Stimulated activated naive B cell treated with anti-CD40 and anti-IgM and Interleukin-4, amounts not matched to agents 10 μg/mL and 1 μg/mL and 100 μg/mL, for 72 hours (primary cell): ENCODE measurements at regions not wholly inside any gene's neighbourhood (a gene's known extent, or its start where the extent isn't known, plus 50 kb on each side); places are given as distances from the start of the nearest gene placed in this dataset.

Experiments
- ATAC-seq, 2 donors: fragments of 150-1000 bp; cut with Tn5 transposase; replicated peaks; 2 replicates each; pipeline ENCODE4 v1.10.0; 2021; ENCODE audit warnings: moderate library complexity in 1 of 2
- DNase-seq: peaks from one replicate; pipeline ENCODE4 v3.0.0; 2021
- H3K27ac Mint-ChIP-seq: one replicate; pipeline ENCODE4 v1.8.0; 2022; ENCODE audit warnings: mild to moderate bottlenecking, mixed read lengths
- H3K27me3 Mint-ChIP-seq, 2 donors: one replicate each; pipeline ENCODE4 v1.8.0; 2022; ENCODE audit warnings: mixed read lengths in 2 of 2
- H3K36me3 Mint-ChIP-seq, 2 donors: one replicate each; pipeline ENCODE4 v1.8.0; 2022; ENCODE audit warnings: mixed read lengths in 2 of 2, mild to moderate bottlenecking in 1 of 2
- H3K4me1 Mint-ChIP-seq, 2 donors: one replicate each; pipeline ENCODE4 v1.8.0; 2022; ENCODE audit warnings: mixed read lengths in 2 of 2, mild to moderate bottlenecking in 1 of 2
- H3K4me3 Mint-ChIP-seq, 2 donors: one replicate each; pipeline ENCODE4 v1.8.0; 2022; ENCODE audit warnings: mild to moderate bottlenecking in 2 of 2, mixed read lengths in 2 of 2, moderate library complexity in 1 of 2
- H3K9me3 Mint-ChIP-seq, 2 donors: one replicate each; pipeline ENCODE4 v1.8.0; 2022; ENCODE audit warnings: mixed read lengths in 2 of 2, mild to moderate bottlenecking in 1 of 2

DNA sequence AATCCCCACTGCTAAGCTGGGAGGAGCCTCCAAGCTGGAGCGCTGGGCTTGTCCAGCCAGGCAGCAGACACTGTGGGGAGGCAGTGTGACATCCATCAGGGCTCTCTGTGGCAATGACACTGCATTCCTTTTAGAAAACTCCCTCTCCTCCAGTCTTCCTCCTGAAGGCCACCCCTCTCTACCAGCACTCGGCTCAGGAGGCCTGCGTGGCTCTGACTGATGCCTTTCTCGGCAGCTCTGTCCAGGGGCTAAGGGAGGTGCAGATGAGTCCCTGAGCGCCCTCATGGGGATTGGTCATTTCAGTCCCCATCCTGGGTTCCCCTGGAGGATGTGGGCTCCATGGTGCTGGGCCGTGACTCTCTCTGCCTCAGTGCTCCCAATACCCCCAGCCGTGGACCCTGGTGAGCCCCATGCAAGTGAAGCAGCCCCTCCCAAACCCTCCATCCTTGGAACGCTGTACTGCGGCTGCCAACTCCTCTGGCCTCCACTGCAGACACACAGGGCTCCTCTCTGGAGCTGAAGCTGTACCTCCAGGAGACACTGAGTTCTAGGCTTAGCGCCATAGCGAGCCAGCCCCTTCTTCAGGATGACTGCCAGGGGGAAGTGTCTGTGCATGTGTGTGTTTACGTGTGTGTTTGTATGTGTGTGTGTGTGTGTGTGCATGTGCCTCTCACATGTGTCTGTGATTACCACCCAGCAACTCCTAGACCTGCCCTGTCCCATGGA lies 209.6 kb downstream of the ERMARD start:
- H3K9me3 Mint-ChIP-seq = no peaks in the 10 kb centered on the region
- peak overlapping the region; percentile 20 for H3K27ac Mint-ChIP-seq
- H3K27me3 Mint-ChIP-seq = peaks cover 22 to 42% of the 10 kb centered on the region in 2 donors
- no peaks in the 10 kb centered on the region for H3K36me3 Mint-ChIP-seq
- no peak for ATAC-seq
- DNase-seq = no peak
- H3K4me1 Mint-ChIP-seq = peaks cover 15 to 25% of the 10 kb centered on the region in 2 donors
- peak overlapping the region; percentile 39 to 62 for H3K4me3 Mint-ChIP-seq

DNA sequence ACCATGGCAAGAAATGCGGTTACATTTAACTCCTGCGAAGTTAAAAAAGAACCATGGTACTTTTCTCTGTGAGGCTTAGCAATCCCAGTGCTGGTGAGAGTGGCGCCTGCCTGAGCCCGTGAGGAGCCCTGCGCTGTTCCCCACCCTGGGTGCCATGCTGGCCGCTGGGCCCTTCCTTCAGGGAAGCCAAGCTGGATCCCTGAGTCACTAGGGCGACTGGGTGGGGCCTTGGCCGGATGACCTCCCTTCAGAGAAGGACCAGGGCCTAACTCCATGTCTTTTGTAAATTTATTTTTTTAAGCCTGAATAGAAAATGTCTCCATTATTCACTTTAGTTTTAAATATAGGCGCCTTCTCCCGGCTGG lies 209.1 kb downstream of the ERMARD start:
- Mint-ChIP-seq H3K4me3 (no peak overlapping the region), H3K4me1 (peaks cover 14 to 25% of the 10 kb centered on the region in 2 donors), H3K27me3 (peaks cover 22 to 42% of the 10 kb centered on the region in 2 donors), H3K27ac (no peak overlapping the region), H3K9me3 (no peaks in the 10 kb centered on the region), H3K36me3 (no peaks in the 10 kb centered on the region)
- no peak for DNase-seq
- no peak for ATAC-seq

GRCh38 chr6:169960003-169960344 lies 208.6 kb downstream of the ERMARD start:
- Mint-ChIP-seq H3K27ac (no peak overlapping the region), H3K9me3 (no peaks in the 10 kb centered on the region), H3K36me3 (no peaks in the 10 kb centered on the region), H3K27me3 (peaks cover 22 to 38% of the 10 kb centered on the region in 2 donors), H3K4me1 (peaks cover 14 to 25% of the 10 kb centered on the region in 2 donors), H3K4me3 (no peak overlapping the region)
- DNase-seq = no peak
- ATAC-seq = no peak

GRCh38 chr6:169959136-169960002 lies 207.9 kb downstream of the ERMARD start:
- Mint-ChIP-seq H3K27ac (peak overlapping the region; percentile 84), H3K27me3 (peaks cover 22 to 38% of the 10 kb centered on the region in 2 donors), H3K36me3 (no peaks in the 10 kb centered on the region), H3K4me3 (peak overlapping the region; percentile 56 to 77), H3K9me3 (no peaks in the 10 kb centered on the region), H3K4me1 (peaks cover 14 to 25% of the 10 kb centered on the region in 2 donors)
- ATAC-seq = peak; percentile 91
- DNase-seq = peak; percentile 59

DNA sequence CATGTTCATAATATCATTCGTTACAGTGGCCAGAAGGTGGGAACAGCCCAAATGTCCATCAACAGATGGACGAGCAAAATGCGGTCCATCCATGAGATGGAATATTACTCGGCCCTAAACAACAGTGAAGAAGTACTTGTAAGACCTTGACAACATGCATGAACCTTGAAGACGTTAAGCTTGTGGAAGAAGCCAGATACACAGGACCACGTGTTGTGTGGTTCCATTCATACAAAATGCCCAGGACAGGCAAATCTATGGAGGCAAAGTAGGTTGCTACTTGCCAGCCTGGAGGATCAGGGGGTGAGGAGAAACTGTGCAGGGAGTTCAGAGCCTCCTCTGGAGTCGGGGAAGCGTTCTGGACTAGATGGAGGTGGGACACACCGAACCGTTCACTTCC lies 207.1 kb downstream of the ERMARD start:
- Mint-ChIP-seq H3K27ac (peak overlapping the region; percentile 56), H3K27me3 (peaks cover 22 to 38% of the 10 kb centered on the region in 2 donors), H3K9me3 (no peaks in the 10 kb centered on the region), H3K36me3 (no peaks in the 10 kb centered on the region), H3K4me3 (peak overlapping the region in 1 of 2 donors; percentile 6), H3K4me1 (peaks cover 14 to 25% of the 10 kb centered on the region in 2 donors)
- no peak for ATAC-seq
- DNase-seq = no peak

- H3K36me3 Mint-ChIP-seq = no peaks in the 10 kb centered on the region
- ATAC-seq = no peak
- H3K9me3 Mint-ChIP-seq = no peaks in the 10 kb centered on the region
- H3K27ac Mint-ChIP-seq = peak overlapping the region; percentile 37
- peaks cover 14 to 25% of the 10 kb centered on the region in 2 donors for H3K4me1 Mint-ChIP-seq
- H3K4me3 Mint-ChIP-seq = no peak overlapping the region
- DNase-seq = no peak
- peaks cover 14 to 29% of the 10 kb centered on the region in 2 donors for H3K27me3 Mint-ChIP-seq
Measured at GRCh38 chr6:169957351-169957963, 206.0 kb downstream of the ERMARD start.

DNA sequence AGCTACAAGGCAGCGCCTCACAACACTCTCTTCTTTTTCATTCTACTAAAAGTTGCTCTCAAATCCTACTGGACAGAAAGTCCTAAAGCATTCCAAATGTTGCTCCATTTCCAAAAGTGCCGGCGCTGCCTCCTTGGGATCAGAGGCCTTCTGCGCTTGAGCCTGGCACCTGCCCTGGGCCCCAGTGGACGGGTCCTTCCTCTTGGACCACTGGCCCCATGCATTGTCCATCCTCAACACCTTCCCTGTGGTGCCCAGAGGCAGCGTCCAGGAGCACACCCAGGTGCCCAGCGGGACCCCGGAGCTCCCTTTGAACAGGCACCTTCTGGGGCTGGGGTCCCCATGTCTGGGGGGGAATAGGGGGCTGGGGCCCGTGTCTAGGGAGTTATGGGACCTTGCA lies 205.2 kb downstream of the ERMARD start:
- Mint-ChIP-seq H3K36me3 (no peaks in the 10 kb centered on the region), H3K4me1 (peaks cover 14 to 24% of the 10 kb centered on the region in 2 donors), H3K9me3 (no peaks in the 10 kb centered on the region), H3K4me3 (no peak overlapping the region), H3K27me3 (peaks cover 11 to 23% of the 10 kb centered on the region in 2 donors), H3K27ac (no peak overlapping the region)
- ATAC-seq = no peak
- no peak for DNase-seq

GRCh38 chr6:169955731-169956437 lies 204.5 kb downstream of the ERMARD start:
- Mint-ChIP-seq H3K27ac (no peak overlapping the region), H3K9me3 (no peaks in the 10 kb centered on the region), H3K4me1 (peaks cover 10 to 20% of the 10 kb centered on the region in 2 donors), H3K36me3 (no peaks in the 10 kb centered on the region), H3K4me3 (no peak overlapping the region), H3K27me3 (peaks cover 4 to 16% of the 10 kb centered on the region in 2 donors)
- ATAC-seq (no peak), DNase-seq (no peak)

- Mint-ChIP-seq H3K9me3 (no peaks in the 10 kb centered on the region), H3K4me3 (no peak overlapping the region), H3K36me3 (no peaks in the 10 kb centered on the region), H3K27ac (no peak overlapping the region), H3K4me1 (peaks cover 10 to 20% of the 10 kb centered on the region in 2 donors), H3K27me3 (peaks cover 4 to 15% of the 10 kb centered on the region in 2 donors)
- ATAC-seq (no peak), DNase-seq (no peak)
Measured at GRCh38 chr6:169954977-169955376, 203.6 kb downstream of the ERMARD start.

GRCh38 chr6:169953686-169954085 lies 202.3 kb downstream of the ERMARD start:
- Mint-ChIP-seq H3K4me1 (peaks cover 7 to 17% of the 10 kb centered on the region in 2 donors), H3K36me3 (no peaks in the 10 kb centered on the region), H3K27me3 (peaks cover 4 to 11% of the 10 kb centered on the region in 2 donors), H3K9me3 (no peaks in the 10 kb centered on the region), H3K27ac (no peak overlapping the region), H3K4me3 (no peak overlapping the region)
- DNase-seq (no peak), ATAC-seq (peak in 1 of 2 donors; percentile 34)

DNA sequence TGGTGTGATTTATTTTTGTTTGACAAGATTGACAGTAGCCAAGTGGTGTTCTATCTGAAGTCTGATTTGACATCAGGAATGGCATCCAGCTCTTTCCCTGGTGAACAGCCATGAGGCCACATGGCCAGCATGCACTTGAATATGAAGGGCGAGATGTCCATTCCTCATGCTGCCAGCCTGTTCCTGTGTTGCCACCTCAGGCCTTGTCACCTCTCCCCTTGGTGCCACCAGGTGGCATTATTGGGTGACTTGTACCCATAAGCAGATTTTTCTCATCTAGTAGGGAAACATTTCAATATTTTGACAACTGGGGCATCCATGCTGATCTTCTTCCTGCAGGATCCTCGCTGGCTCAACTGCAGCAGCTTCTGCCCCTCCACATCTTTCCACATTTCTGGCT lies 199.1 kb downstream of the ERMARD start:
- no peak overlapping the region for H3K27ac Mint-ChIP-seq
- no peak overlapping the region for H3K4me3 Mint-ChIP-seq
- no peaks in the 10 kb centered on the region for H3K36me3 Mint-ChIP-seq
- H3K27me3 Mint-ChIP-seq = peaks cover 0 to 10% of the 10 kb centered on the region in 2 donors
- no peak for DNase-seq
- peaks cover 3 to 8% of the 10 kb centered on the region in 2 donors for H3K4me1 Mint-ChIP-seq
- H3K9me3 Mint-ChIP-seq = no peaks in the 10 kb centered on the region
- ATAC-seq = peak in 1 of 2 donors; percentile 61

DNA sequence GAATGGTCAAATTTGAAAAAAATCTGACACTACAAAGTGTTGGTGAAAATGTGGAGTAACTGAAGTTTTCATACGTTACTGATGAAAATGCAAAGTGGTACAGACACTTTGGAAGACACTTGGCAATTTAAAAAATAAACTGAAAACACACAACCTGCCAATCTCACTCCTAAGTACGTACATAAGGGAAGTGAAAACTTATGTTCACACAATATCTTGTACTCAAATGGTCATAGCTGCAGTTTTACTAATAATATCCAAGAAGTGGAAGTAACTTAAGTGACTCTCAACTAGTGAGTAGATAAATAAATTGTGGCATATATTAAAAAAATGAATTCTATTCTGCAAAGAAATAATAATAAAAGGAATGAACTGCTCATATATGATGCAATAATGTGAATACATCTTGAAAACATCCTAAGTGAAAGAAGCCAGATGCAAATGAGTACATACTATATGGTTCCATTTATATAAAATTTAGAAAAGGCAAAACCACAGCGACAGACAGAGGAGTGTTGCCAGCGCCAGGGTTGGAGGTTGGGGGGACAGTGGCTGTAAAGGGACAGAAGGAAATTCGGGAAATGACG lies 198.2 kb downstream of the ERMARD start:
- no peak overlapping the region for H3K27ac Mint-ChIP-seq
- DNase-seq = no peak
- H3K4me1 Mint-ChIP-seq = peaks cover 3 to 8% of the 10 kb centered on the region in 2 donors

GRCh38 chr6:169946971-169947370 lies 195.5 kb downstream of the ERMARD start:
- DNase-seq (no peak), ATAC-seq (no peak)
- Mint-ChIP-seq H3K27me3 (peaks cover 15 to 27% of the 10 kb centered on the region in 2 donors), H3K9me3 (peaks cover 13 to 23% of the 10 kb centered on the region in 2 donors), H3K27ac (no peak overlapping the region), H3K4me3 (no peak overlapping the region), H3K4me1 (peaks cover 3 to 8% of the 10 kb centered on the region in 2 donors), H3K36me3 (peaks cover 2 to 16% of the 10 kb centered on the region in 2 donors)

More for the DNA sequence above, 198.2 kb downstream of the ERMARD start:
- peaks cover 3 to 6% of the 10 kb centered on the region in 2 donors for H3K9me3 Mint-ChIP-seq
- H3K27me3 Mint-ChIP-seq = peaks cover 6 to 19% of the 10 kb centered on the region in 2 donors
- peak; percentile 68 to 76 for ATAC-seq
- H3K4me3 Mint-ChIP-seq = no peak overlapping the region
- H3K36me3 Mint-ChIP-seq = peaks cover 0 to 5% of the 10 kb centered on the region in 2 donors
